HEK293 (cell line): ENCODE measurements at regions not wholly inside any gene's neighbourhood (a gene's known extent, or its start where the extent isn't known, plus 50 kb on each side); places are given as distances from the start of the nearest gene placed in this dataset.

ENCODE experiments used
- CTCF ChIA-PET: fragments of 350-600 bp; formaldehyde crosslinking; extraction: SDS; loops from one replicate; lab custom pipeline; 2021; ENCODE audit warnings: antibody characterized with exemption; lab: Yijun Ruan, JAX
- POLR2A ChIA-PET: fragments of 300-600 bp; formaldehyde crosslinking; extraction: SDS; loops from one replicate; lab custom pipeline; 2020; ENCODE audit warnings: antibody characterized with exemption, inconsistent platforms; lab: Yijun Ruan, JAX
- H3K27ac ChIP-seq: fragments of 200-500 bp; sonication (Bioruptor generic); 2 replicates; pipeline ENCODE4 v1.5.1; 2014; ENCODE audit warnings: low read depth, low read length, control low read depth, inconsistent platforms; ENCODE audit errors: extremely low read depth
- H3K36me3 ChIP-seq, 2 experiments: fragments of 200-500 bp in 1 of 2; sonication (Bioruptor generic) in 1 of 2; 1 replicate in 1 of 2; 2 replicates in 1 of 2; pipeline ENCODE4 v1.5.1; 2014 to 2017; ENCODE audit warnings: inconsistent platforms in 2 of 2, low read length in 2 of 2; ENCODE audit not compliant: control insufficient read depth in 2 of 2, insufficient read depth in 1 of 2
- H3K4me1 ChIP-seq: fragments of 200-500 bp; sonication (Bioruptor generic); 2 replicates; pipeline ENCODE4 v1.5.1; 2014; ENCODE audit warnings: mild to moderate bottlenecking, low read length, inconsistent platforms; ENCODE audit not compliant: control insufficient read depth, insufficient read depth
- H3K4me3 ChIP-seq: 2 replicates; pipeline ENCODE4 v1.5.1; 2011; ENCODE audit warnings: low read depth, mild to moderate bottlenecking, control low read depth, low read length, moderate library complexity
- H3K9me3 ChIP-seq: fragments of 200-500 bp; sonication (Bioruptor generic); 2 replicates; pipeline ENCODE4 v1.5.1; 2014; ENCODE audit warnings: low read depth, low read length, inconsistent platforms; ENCODE audit not compliant: control insufficient read depth, insufficient read depth
- ATF2 ChIP-seq: fragments of 450-650 bp; formaldehyde crosslinking; IDR thresholded peaks from 2 replicates; pipeline ENCODE4 v1.5.1; 2016; ENCODE audit warnings: missing biosample characterization, missing genetic modification characterization, low read depth
- ELK4 ChIP-seq: IDR thresholded peaks from 2 replicates; pipeline ENCODE4 v1.6.1; 2011; ENCODE audit warnings: mild to moderate bottlenecking, low read depth, low read length, borderline replicate concordance
- GFI1B ChIP-seq: fragments of 450-650 bp; formaldehyde crosslinking; IDR thresholded peaks from 2 replicates; pipeline ENCODE4 v1.5.1; 2016; ENCODE audit warnings: missing biosample characterization, missing genetic modification characterization
- HIC1 ChIP-seq: fragments of 450-650 bp; formaldehyde crosslinking; IDR thresholded peaks from 2 replicates; pipeline ENCODE4 v1.5.1; 2016; ENCODE audit warnings: missing biosample characterization, missing genetic modification characterization
- PRDM10 ChIP-seq: fragments of 450-650 bp; formaldehyde crosslinking; IDR thresholded peaks from 2 replicates; pipeline ENCODE4 v1.5.1; 2016; ENCODE audit warnings: missing biosample characterization, missing genetic modification characterization
- YY2 ChIP-seq: fragments of 450-650 bp; formaldehyde crosslinking; IDR thresholded peaks from 2 replicates; pipeline ENCODE4 v1.5.1; 2016; ENCODE audit warnings: missing biosample characterization, missing genetic modification characterization
- ZFP37 ChIP-seq: fragments of 450-650 bp; formaldehyde crosslinking; IDR thresholded peaks from 2 replicates; pipeline ENCODE4 v1.5.1; 2016; ENCODE audit warnings: missing biosample characterization, missing genetic modification characterization
- ZNF148 ChIP-seq: fragments of 450-650 bp; formaldehyde crosslinking; IDR thresholded peaks from 2 replicates; pipeline ENCODE4 v1.5.0; 2017; ENCODE audit warnings: missing biosample characterization, missing genetic modification characterization, borderline replicate concordance
- ZNF266 ChIP-seq: fragments of 450-650 bp; formaldehyde crosslinking; IDR thresholded peaks from 2 replicates; pipeline ENCODE4 v1.5.1; 2016; ENCODE audit warnings: missing biosample characterization, missing genetic modification characterization, low read depth
- ZNF280D ChIP-seq: fragments of 450-650 bp; formaldehyde crosslinking; IDR thresholded peaks from 2 replicates; pipeline ENCODE4 v1.5.1; 2016; ENCODE audit warnings: missing biosample characterization, missing genetic modification characterization
- ZNF426 ChIP-seq: fragments of 450-650 bp; formaldehyde crosslinking; IDR thresholded peaks from 2 replicates; pipeline ENCODE4 v1.5.1; 2017; ENCODE audit warnings: missing biosample characterization, missing genetic modification characterization, mild to moderate bottlenecking, inconsistent platforms, moderate library complexity
- ZNF514 ChIP-seq: fragments of 450-650 bp; formaldehyde crosslinking; IDR thresholded peaks from 2 replicates; pipeline ENCODE4 v1.5.1; 2016; ENCODE audit warnings: missing biosample characterization, missing genetic modification characterization
- ZNF555 ChIP-seq: fragments of 450-650 bp; formaldehyde crosslinking; conservative IDR thresholded peaks from 2 replicates; pipeline ENCODE4 v1.5.1; 2017; ENCODE audit warnings: missing biosample characterization, mild to moderate bottlenecking, missing genetic modification characterization, inconsistent platforms
- ZNF76 ChIP-seq: fragments of 450-650 bp; formaldehyde crosslinking; IDR thresholded peaks from 2 replicates; pipeline ENCODE4; 2016; ENCODE audit warnings: low read depth, missing biosample characterization, missing genetic modification characterization, borderline replicate concordance

- CTCF ChIA-PET = no interaction called here
- H3K9me3 ChIP-seq = no peaks in the 10 kb centered on the region
- H3K4me3 ChIP-seq = no peak overlapping the region
- TF ChIP-seq ZNF280D (no peak), ATF2 (tag by site-specific recombination) (no peak), ZNF76 (tag by site-specific recombination) (no peak), ZNF514 (tag by site-specific recombination) (no peak), ZNF555 (tag by site-specific recombination) (no peak), ZFP37 (tag by site-specific recombination) (no peak), ZNF426 (tag by site-specific recombination) (no peak)
- H3K36me3 ChIP-seq = no peaks in the 10 kb centered on the region
- POLR2A ChIA-PET = no interaction called here
- H3K27ac ChIP-seq = no peak overlapping the region
- H3K4me1 ChIP-seq = no peaks in the 10 kb centered on the region
Observed at GRCh38 chr10:128362514-128362913, 236.3 kb upstream of the MKI67 start.

- H3K36me3 ChIP-seq = no peaks in the 10 kb centered on the region
- no peaks in the 10 kb centered on the region for H3K9me3 ChIP-seq
- POLR2A ChIA-PET = no interaction called here
- CTCF ChIA-PET = interaction anchor here (0.6 to 0.7 kb wide), 2 partner anchors 32 to 162 kb away, joined by 3 read pairs; no protein-coding TSS in a partner anchor
- H3K4me3 ChIP-seq = no peak overlapping the region
- H3K4me1 ChIP-seq = no peaks in the 10 kb centered on the region
- H3K27ac ChIP-seq = no peak overlapping the region
- TF ChIP-seq ZNF266 (no peak), YY2 (tag by site-specific recombination) (no peak), HIC1 (tag by site-specific recombination) (no peak), GFI1B (tag by site-specific recombination) (no peak), PRDM10 (tag by site-specific recombination) (no peak), ELK4 (no peak), ZNF148 (tag by site-specific recombination) (no peak)
Observed at GRCh38 chr10:128364631-128365030, 238.4 kb upstream of the MKI67 start.
